ENCODE measurements at regions not wholly inside any gene's neighbourhood (a gene's known extent, or its start where the extent isn't known, plus 50 kb on each side); places are given as distances from the start of the nearest gene placed in this dataset.
"Not testable (repeated sequence)": the region's sequence is repeated elsewhere in the genome, so short reads cannot be mapped to it uniquely, and the experiment has no call there.

DNA sequence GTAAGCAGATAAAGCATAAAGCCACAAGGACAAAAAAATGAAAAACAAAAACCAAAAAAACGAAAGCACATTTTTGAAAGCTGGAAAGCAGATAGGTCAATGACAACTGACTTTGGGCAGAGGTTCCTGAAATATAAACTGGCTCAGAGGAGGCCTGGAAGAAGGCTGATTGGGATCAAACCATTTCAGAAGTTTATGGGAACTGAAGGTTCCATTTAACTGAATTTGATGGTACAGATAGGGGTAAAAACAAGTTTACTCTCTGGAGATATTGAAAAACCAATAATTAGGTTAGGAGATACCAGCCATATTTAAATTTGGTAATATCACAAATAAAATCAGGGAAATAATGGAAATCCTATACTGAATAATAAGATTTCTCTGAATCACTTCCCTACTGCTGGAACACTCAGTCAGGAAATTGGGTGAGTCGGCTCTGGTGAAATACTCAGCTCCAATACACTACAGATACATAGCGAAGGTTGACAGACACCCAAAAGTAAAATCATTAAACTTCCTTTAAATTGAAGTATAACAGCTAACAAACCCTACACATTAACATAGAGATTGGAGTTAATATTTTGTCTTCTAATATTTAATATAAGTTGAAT is 1584.3 kb downstream of the STIM2 start:
- no peak for DNase-seq

DNA sequence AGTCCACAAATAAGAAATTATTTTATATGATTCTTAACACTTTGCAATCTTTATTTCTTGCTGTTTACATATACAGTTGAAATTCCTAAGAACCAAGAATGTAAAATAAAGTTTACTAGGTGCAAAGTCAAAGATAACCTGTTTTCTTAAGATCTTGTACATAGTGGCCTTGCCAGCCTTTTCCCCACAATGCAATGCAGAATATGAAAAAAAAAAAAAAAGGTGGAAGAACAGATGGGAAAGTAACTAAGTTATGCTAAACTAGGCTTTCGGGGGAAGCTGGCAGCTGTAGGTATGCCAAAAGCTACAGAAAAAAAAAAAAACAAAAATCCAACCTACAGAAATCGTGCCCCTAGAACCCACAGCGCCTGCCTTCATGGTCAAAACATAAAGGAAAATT is 1588.4 kb downstream of the STIM2 start:
- no peak for DNase-seq

DNA sequence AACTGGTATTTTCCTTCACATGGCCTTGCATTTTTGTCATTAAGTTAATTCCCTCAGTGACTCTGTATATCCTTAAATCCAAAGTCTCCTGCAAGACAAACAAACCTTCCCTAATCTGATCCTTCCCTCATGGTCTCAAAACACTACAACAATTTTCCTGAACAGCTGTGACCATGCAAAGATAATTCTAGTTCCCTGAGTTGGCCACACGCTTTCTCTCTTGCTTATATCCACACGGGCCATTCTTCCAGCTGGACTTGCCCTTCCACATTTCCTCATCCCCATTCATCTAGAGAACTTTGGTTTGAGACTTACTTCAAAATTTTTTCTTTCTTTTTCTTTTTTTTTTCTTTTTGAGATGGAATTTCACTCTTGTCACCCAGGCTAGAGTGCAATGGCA is 1590.7 kb downstream of the STIM2 start:
- DNase-seq = no peak

DNA sequence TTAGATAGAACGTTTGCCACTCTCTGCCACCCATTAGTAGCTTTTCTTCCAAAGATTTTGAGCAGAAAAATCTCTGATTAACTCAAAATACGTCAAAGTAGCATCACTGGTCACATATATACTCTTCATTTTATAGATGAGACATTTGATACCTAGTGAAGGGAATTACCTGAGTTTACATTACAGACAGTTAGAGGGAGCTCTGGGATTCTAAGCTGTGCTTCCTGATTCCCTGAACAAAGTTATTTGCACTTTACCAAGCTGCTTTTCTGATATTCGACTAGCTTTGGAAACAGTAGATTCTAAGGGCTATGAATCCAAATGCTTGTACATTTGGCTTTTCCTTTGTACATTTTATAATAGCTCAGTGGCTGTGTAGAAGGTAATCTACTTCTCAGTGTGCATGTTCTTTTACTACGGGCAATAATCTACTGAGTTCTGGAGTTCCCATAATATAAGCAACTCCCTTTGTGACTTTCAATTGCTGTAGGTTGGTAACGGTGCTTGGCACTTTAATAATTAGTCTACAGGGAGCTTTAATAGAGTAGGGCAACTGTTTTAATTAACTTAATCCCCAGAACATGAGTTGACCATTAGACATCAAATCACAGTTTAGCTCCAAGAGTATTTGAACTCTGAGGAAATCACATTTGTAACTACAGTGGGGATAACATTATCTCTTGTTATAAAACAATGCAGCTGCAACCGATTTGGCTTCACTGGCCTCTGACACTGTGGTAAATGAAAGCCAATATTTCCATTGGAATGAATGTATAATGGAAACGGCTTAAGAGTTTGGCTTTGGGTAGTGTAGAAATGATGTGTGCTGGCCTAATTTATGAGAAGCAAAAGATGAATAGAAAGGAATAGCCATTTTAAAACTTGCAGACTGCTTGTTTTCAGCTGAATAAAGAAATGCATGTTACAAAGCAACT is 1602.4 kb downstream of the STIM2 start:
- DNase-seq = no peak

DNA sequence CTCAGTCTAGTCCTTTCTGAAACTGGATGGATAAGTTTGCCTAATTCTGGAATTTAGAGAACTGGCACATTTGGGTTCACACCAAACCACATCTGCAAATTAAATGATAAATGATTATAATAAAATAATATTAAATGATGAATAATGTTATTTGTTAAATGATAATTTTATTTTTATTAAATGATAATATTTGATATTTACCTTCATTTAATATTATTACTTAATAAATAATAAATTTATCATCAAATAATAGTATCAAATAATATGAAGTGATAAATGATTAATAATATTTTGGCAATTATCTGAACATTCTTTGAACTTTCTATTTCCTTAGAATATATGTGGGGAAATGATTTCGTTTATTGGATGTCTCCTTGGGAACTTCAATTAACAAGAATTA is 1604.2 kb downstream of the STIM2 start:
- no peak for DNase-seq

DNA sequence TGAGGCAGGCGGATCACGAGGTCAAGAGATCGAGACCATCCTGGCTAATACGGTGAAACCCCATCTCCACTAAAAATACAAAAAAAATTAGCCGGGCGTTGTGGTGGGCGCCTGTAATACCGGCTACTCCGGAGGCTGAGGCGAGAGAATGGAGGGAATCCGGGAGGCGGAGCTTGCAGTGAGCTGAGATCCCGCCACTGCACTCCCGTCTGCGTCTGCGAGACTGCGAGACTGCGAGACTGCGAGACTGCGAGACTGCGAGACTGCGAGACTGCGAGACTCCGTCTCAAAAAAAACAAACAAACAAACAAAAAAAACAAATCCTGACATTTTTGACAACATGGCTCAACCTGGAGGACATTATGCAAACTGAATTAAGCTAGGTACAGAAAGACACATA is 1606.2 kb downstream of the STIM2 start:
- not testable (repeated sequence) for DNase-seq

DNA sequence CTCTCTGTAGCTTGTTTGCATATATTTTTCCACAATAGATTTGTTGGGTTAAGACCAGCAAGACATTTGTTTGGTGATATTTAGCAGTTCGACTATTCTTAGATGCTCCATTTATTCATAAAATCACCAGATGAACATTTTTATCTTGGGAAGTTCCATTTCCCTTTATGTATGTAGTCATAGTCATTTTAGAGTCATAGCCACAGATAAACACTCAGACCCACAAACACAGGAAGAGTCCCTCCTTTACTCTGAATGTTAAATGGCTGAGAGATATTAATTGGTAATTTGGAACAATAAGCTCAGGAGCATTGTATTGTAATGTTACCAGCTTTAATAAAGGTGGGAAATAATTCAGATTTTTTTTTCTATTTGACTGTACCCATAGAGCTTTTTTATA is 1608.7 kb downstream of the STIM2 start:
- no peak for DNase-seq

DNA sequence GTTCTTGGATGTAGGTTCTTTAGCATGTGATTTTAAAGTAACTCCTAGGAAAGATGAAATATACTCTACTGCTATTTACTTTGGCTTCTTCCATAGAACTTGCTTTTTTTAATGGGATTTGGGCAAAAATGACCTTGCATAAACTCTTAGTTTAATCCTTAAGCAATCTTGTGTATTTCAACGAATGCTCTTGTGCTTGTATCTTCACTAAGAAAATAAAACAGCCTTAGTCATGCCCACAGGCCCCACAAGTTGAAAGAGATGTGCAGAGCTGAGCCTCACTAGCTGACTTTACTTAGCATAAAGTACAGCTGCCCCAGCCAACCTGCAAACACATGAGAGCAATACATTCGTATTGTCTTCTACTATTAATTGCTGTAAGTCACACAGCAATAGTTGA is 1609.2 kb downstream of the STIM2 start:
- DNase-seq = no peak

DNA sequence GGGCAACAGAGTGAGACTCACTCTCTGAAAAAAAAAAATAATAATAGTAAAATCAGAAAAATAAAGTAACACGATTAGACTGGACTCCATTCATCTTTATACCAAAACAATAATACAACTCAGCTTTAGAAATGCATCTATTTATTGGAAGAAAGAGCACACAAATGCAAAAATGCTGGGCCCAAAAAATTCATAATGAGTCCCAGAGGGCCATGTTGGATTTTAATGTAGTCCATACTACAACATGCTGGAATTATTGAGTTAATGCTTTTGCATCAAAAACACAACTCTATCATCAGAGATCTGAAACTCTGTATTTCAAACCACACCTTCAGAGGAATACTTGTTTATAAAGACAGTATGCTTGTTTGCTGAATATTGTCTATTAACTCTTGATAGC is 1614.7 kb downstream of the STIM2 start:
- no peak for DNase-seq

DNA sequence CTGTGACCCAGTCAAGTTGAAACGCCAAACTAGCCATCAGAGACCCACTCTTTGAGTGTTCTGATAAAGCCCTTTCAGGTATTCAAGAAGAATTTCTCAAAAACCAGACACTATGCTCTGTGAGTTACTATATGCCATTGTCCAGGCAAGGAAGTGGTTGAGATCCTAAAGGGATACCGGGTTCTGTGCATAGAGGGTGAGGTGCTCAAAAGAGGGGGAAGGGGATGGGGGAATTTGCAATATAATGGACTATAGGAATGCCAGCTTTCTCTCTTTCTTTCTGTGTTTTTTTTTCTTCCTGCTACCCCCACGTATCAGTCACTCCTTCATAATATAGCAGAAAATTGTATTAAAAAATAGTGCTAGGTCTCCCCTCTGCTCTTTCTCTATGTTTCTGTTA is 1619.0 kb downstream of the STIM2 start:
- no peak for DNase-seq

DNA sequence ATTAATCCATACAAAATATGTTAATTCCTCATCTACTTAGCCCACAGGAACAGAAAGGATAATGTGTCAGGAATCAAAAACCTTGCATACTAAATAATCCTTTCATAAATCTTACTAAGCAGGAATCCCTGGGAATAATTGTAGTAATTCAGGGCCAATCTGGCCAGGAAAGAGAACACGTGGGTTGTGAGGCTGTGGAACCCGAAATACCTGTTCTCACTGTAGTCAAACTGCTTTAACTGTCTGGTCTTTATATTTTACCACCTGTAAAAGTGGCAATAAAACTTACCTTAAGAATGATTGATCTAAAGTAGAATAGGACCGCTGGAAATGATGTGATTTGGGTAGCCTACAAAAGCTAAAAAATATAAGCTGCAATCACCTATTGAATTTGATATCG is 1620.9 kb downstream of the STIM2 start:
- DNase-seq = no peak

DNA sequence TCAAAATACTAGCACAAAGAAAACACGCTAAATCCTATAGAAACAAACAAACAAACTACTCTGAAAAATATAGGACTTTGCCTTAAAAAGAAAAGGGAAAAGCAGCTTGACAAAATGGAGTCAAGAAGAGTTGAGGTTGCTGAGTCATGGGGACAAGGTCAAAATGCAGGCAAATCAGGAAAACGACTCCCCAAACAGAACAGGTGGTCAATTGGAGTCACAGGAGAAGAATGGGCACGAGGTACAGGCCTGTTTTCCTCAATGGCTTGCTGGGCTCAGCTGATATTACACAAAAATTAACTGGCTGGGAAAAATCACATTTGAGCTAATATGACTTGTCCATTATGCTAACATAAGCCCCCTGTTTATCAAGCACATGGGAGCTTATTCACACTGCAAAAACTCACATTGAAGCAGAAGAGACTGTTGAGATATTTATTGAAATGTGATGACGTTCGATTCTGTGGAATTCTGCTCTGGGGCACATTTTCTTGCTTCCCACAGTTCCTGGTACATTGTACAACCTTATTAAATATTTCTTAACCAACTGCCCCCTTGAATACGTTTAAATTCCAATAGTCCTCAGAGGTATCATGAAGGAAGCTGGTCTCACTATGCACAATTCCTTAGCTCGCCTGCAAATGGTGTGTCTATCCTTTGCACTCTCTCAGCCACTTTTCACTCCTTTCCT is 1622.1 kb downstream of the STIM2 start:
- no peak for DNase-seq

DNA sequence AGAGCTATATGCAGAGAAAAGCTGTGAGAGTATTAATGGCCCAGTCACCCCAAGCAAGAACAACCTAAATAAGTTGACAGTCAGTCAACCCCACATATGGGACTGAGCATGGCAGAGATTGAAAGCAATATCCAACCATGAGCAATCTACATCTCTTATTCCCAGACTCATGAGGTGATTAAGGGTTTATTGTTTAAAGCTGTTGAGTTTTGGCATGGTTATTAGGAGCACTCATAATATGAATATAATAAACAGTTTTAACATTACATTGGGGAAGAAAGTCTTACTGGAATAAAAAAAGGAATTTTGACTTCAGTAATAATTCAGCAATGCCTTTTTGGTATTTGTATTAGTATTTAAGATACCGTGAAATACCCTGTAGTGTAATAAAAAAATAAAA is 1627.4 kb downstream of the STIM2 start:
- DNase-seq = no peak

DNA sequence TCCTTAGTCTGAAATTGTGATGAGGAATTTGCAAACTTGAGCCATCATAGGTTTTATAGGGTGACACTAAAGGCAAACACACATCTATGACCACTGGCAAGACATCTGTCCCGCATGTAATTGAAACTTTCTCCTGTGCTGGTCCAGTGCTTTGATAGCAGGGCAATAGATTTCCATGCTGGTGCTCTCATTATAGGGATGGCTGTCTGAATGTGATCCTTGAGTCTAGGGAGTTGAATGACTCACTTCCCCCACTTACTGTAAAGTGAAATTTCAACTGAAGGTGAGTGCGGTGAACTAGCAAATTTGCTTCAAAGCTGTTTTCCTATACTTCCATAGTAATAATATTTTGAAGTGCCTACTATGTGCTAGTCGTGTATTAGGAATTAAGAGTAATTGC is 1630.0 kb downstream of the STIM2 start:
- DNase-seq = no peak

DNA sequence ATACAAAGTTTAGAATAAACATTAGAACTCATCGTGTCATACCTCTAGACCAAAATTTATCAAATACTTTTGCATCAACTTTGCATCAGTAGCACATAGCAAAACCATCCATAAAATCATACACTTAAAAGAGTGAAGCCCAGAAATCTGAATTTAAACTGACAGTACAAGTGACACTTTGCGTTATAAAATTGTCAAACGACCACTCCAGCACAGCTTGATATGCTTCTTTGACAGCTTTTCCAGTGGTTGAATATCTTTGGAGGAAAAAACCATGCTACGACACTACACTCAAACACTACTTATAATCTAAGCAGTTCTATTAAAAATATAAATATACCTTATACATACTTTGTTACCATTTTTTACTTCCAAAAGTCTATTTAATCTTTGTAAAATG is 1644.4 kb downstream of the STIM2 start:
- DNase-seq = no peak

DNA sequence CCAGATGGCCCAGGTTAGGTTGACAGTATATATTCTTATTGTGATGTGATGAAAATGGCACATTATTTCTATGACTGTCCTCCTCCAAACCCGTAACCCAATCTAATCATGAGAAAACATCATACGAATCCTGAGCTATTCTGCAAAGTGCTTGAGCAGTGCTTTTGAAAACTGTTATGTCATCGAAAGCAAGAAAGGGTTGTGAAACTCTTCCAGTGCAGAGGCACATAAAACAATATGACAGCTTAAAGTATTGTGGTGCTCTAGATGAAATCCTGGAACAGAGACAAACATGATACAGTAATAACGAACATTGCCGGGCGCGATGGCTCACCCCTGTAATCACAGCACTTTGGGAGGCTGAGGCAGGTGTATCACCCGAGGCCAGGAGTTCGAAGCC is 1648.0 kb downstream of the STIM2 start:
- peak; percentile 67 for DNase-seq

DNA sequence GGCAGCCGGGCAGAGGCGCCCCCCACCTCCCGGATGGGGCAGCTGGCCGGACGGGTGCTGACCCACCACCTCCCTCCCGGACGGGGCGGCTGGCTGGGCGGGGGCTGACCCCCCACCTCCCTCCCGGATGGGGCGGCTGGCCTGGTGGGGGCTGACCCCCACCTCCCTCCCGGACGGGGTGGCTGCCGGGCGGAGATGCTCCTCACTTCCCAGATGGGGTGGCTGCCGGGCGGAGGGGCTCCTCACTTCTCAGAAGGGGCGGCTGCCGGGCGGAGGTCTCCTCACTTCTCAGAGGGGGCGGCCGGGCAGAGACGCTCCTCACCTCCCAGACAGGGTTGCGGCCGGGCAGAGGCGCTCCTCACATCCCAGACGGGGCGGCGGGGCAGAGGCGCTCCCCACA is 1654.1 kb downstream of the STIM2 start:
- DNase-seq = not testable (repeated sequence)

DNA sequence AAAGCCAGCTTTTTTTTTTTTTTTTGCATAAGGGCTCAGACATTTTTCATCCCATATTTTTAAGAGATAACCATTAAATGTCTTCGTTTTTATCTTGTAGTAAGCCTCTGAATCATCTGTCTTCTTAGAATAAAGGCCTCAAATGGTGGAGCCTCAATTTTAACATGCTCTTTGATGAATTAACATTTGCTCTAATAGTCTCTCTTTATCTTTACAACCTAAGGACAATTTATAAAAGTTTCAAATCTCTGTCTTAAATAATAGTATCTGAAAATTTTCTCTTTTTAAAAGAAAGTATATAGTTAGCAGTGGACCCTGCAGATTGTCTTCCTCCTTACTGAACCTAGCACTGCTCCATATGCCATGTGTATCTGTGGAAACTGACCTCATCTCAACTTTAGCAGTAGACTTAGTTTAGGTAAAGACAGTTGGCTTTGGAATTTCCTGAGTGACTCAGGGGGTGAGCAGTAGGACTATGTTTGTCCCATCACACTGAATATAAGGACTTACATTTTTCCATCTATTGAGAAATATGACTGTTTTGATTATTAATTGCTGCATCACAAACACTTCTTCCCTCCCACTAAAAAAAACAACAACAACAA is 1658.0 kb downstream of the STIM2 start:
- no peak for DNase-seq

DNA sequence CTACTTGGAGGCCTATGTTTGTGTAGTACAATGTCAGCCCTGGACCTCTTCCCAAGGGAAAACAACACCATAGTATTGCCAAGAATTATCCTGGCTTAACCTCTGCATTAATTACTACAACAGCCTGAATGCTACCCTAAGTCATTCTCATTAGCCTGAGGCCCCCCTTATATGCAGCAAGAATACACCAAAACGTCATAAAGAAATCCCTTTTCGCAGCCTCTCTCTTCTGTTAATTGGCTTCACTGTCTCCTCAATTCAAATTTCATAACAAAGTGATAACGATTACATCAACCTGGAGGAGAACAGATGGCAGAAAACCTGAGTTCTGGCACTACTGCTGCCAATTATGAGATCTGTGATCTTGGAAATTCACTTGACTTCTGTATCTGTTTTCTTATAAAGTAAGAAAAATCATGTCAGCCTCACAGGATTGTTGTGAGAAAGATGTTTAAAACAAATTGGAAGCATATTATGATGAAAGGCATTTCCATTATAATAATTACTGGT is 1663.1 kb downstream of the STIM2 start:
- no peak for DNase-seq

DNA sequence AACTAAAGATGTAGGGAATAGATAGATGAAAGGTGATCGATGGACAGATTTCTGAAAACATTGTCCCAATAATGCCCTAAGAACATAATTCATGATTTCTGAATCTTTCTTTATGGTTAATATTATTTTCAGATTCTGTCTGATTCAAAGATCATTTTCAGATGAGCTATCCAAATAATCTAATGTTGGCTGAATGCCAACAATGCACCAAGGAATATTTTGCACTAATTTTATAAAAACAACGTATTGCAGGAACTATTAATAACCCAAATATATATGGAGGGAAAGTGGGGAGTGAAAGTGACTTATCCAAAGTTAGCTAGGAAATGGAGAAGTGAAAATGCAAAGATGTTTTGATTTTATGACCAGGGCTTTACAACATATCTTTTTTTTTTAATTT is 1675.5 kb downstream of the STIM2 start:
- DNase-seq = no peak

DNA sequence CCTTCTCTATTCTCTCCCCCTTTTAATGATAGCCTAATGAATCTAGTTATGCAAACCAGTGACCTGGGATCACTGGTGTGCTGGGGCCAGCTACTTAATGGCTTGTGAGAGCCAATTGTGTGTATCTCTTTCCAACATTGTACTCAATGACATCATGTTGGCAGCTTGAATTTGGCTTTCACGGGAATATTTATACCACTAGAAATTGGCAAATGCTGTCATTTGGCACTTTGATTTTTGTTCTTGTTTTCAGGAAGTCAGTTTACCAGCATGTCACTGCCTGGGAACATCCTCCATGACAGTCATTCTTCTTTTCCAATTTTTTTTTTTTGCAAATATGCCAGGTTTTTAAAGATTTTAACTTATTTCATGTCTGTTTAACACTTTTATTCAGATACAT is 1685.3 kb downstream of the STIM2 start:
- no peak for DNase-seq

DNA sequence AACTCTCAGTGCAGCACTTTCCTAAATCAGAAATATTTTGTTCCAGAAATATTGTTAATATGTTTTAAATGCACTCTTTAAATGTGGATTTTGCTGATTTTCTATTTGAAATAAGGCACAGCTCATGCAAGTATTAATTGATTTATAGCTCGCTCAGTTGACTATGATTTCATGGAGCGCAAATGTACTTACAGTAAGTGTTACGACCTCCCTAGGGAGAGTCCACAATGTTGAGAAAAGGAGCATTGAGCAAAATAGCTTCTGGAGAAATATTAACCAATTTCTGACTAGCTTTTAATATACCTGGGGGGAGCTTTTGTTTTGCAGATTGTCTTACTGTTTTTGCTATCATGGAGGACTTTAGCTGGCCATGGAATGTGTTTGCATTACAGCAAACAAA is 1687.5 kb downstream of the STIM2 start:
- no peak for DNase-seq

DNA sequence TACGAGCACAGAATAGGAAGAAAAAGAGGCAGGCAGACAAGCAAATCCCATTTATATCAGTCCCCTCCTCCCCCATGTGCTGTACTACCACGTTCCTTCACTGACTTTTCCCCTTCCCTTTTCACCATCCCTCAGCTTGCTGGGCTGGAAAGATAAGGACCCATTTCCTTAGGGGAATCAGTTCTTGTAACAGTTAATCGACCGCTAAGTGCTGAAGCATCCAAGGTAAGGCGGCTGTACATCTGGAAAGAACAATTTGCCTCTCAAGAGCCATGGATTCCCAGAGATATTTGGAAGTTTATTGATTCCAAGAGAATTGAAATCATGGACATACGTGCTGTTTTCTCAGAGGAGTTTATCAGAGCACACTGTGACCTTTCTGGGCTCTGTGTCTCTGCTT is 1688.0 kb downstream of the STIM2 start:
- no peak for DNase-seq
